Fibroblast of villous mesenchyme (primary cell): ENCODE measurements at regions not wholly inside any gene's neighbourhood (a gene's known extent, or its start where the extent isn't known, plus 50 kb on each side); places are given as distances from the start of the nearest gene placed in this dataset.

Source experiments
- DNase-seq: peaks from one replicate; pipeline ENCODE4 v3.0.0-alpha.2; 2010; ENCODE audit warnings: low read depth
- H3K4me3 ChIP-seq: 2 replicates; pipeline ENCODE4 v1.5.1; 2011; ENCODE audit warnings: low read depth, mild to moderate bottlenecking, low read length
- TF ChIP-seq, protein P1 (sequence below): IDR thresholded peaks from 2 replicates; pipeline ENCODE4 v1.5.1; 2012; ENCODE audit warnings: low read depth, mild to moderate bottlenecking, low read length; ENCODE audit not compliant: insufficient read depth

DNA sequence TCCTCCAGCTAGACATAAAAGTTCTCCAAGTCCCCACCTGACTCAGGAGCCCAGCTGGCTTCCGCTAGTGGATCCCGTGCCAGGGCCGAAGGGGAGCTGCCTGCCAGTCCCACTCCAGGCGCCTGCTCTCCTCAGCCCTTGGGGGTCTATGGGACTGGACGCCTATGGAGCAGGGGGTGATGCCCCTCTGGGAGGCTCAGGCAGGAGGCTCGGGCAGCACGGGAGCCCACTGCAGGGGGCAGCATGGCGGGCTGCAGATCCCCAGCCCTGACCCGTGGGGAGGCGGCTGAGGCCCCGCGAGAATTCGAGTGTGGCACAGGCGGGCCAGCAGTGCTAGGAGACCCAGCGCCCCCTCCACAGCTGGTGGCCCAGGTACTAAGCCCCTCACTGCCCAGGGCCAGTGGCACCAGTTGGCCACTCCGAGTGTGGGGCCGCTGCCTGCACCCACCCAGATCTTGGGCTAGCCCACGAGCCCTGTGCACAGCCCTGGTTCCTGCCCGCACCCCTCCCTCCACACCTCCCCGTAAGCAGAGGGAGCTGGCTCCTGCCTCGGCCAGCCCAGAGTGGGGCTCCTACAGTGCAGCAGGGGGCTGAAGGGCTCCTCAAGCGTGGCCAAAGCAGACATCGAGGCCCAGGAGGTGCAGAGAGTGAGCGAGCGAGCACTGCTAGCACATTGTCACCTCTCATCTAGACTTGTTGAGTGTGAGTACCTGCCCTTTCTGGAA, 221.3 kb upstream of the NSMCE3 start:
- DNase-seq: no peak
- TF ChIP-seq, protein P1, sequence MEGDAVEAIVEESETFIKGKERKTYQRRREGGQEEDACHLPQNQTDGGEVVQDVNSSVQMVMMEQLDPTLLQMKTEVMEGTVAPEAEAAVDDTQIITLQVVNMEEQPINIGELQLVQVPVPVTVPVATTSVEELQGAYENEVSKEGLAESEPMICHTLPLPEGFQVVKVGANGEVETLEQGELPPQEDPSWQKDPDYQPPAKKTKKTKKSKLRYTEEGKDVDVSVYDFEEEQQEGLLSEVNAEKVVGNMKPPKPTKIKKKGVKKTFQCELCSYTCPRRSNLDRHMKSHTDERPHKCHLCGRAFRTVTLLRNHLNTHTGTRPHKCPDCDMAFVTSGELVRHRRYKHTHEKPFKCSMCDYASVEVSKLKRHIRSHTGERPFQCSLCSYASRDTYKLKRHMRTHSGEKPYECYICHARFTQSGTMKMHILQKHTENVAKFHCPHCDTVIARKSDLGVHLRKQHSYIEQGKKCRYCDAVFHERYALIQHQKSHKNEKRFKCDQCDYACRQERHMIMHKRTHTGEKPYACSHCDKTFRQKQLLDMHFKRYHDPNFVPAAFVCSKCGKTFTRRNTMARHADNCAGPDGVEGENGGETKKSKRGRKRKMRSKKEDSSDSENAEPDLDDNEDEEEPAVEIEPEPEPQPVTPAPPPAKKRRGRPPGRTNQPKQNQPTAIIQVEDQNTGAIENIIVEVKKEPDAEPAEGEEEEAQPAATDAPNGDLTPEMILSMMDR: no peak
- H3K4me3 ChIP-seq: no peak overlapping the region

- DNase-seq: no peak
- TF ChIP-seq, protein P1: no peak
- no peak overlapping the region for H3K4me3 ChIP-seq
Measured at GRCh38 chr15:29480949-29481348, 211.3 kb upstream of the NSMCE3 start.

- DNase-seq: no peak
- no peak overlapping the region for H3K4me3 ChIP-seq
- TF ChIP-seq, protein P1: no peak
Measured at GRCh38 chr15:29480278-29480677, 210.7 kb upstream of the NSMCE3 start.

GRCh38 chr15:29477256-29477655, 207.6 kb upstream of the NSMCE3 start:
- no peak overlapping the region for H3K4me3 ChIP-seq
- TF ChIP-seq, protein P1: no peak
- no peak for DNase-seq

GRCh38 chr15:29476503-29477080, 207.0 kb upstream of the NSMCE3 start:
- no peak for DNase-seq

DNA sequence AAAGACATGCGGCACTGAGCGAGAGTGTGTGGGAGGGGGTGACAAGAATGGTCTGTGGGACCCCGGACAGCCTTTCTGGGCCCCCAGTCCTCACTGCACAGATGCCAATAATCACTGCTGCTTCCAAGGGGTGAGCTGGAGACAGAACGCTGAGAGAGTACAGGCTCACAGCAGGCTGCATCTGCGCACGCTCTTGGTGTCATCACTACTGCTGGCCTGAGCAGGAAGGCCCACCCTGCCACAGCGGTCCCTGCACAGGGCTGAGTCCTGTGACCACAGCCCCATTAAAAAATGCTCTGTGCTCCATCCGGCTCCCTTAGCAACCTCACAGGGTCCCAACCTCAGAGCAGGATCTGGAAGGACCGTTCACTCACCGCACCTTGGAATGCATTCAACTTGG, 205.5 kb upstream of the NSMCE3 start:
- H3K4me3 ChIP-seq: no peak overlapping the region
- DNase-seq: no peak
- TF ChIP-seq, protein P1: no peak

More at GRCh38 chr15:29476503-29477080, 207.0 kb upstream of the NSMCE3 start:
- TF ChIP-seq, protein P1: no peak
- no peak overlapping the region for H3K4me3 ChIP-seq
